Activated T-cell treated with anti-CD3 and anti-CD28 coated beads, Interleukin-2, amount 50 U/mL, for 4 hours (primary cell): ENCODE measurements at regions not wholly inside any gene's neighbourhood (a gene's known extent, or its start where the extent isn't known, plus 50 kb on each side); places are given as distances from the start of the nearest gene placed in this dataset.
"Not testable (repeated sequence)": the region's sequence is repeated elsewhere in the genome, so short reads cannot be mapped to it uniquely, and the experiment has no call there.

Experiments used
- ATAC-seq, 2 donors: fragments of 200-7000 bp; cut with Tn5 transposase; one replicate each; pipeline ENCODE4 v1.10.0; 2021
- DNase-seq: peaks from one replicate; pipeline ENCODE4 v3.0.0-alpha.2; 2020
- H3K27me3 Mint-ChIP-seq: one replicate; pipeline ENCODE4 v1.8.0; 2021; ENCODE audit warnings: low read depth, mixed read lengths
- H3K36me3 Mint-ChIP-seq: one replicate; pipeline ENCODE4 v1.8.0; 2022; ENCODE audit warnings: mixed read lengths; ENCODE audit not compliant: insufficient read depth
- H3K4me1 Mint-ChIP-seq: one replicate; pipeline ENCODE4 v1.8.0; 2021; ENCODE audit warnings: low read depth, mixed read lengths
- H3K4me3 Mint-ChIP-seq: one replicate; pipeline ENCODE4 v1.8.0; 2021; ENCODE audit warnings: mild to moderate bottlenecking, moderate library complexity, mixed read lengths
- H3K9me3 Mint-ChIP-seq: one replicate; pipeline ENCODE4 v1.8.0; 2021; ENCODE audit warnings: mixed read lengths

DNA sequence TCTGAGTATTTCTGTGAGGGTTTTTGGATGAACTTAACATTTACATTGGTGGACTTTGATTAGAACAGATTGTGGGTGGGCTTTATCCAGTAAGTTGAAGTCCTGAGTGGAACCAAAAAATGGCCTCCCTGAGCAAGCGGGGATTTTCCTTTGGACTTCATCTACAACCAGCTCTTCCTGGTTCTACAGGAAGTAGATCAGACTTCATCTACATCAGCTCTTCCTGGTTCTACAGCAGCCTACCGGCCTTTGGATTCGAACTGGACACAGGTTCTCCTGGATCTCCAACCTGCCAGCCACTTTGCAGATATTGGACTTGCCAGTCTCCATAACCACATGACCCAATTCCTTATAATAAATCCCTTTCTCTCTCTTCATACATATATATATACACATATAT lies 79.9 kb upstream of the STK39 start:
- Mint-ChIP-seq H3K4me1 (no peaks in the 10 kb centered on the region), H3K4me3 (no peak overlapping the region), H3K36me3 (peaks cover 6% of the 10 kb centered on the region), H3K9me3 (peaks cover 13% of the 10 kb centered on the region), H3K27me3 (peaks cover 17% of the 10 kb centered on the region)
- DNase-seq (no peak), ATAC-seq (no peak)

DNA sequence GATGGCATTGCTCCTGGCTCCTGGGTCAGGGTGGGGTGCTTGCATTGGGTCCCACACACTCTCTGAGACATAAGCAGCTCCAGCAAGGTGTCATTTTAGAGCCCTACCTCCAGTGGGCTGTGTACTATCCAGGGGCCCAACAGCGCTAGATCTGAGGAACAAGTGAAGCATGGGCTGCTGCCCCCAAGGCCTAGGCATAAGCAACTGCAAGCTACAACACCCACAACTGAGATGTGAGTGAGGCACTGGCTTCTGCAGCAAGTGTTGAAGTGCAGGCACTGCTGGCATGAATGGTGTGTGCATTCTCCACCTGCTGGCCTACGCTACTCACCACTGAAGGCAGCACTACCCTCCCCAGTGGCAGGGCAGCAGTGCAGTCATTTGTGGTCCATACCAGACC lies 81.0 kb upstream of the STK39 start:
- Mint-ChIP-seq H3K27me3 (peaks cover 10% of the 10 kb centered on the region), H3K9me3 (peaks cover 13% of the 10 kb centered on the region), H3K4me1 (no peaks in the 10 kb centered on the region), H3K4me3 (no peak overlapping the region), H3K36me3 (peaks cover 6% of the 10 kb centered on the region)
- ATAC-seq (no peak), DNase-seq (no peak)

GRCh38 chr2:168330624-168331423 lies 83.4 kb upstream of the STK39 start:
- peaks cover 6% of the 10 kb centered on the region for H3K36me3 Mint-ChIP-seq
- H3K27me3 Mint-ChIP-seq, result no peaks in the 10 kb centered on the region
- ATAC-seq (no peak), DNase-seq (no peak)
- H3K4me1 Mint-ChIP-seq, result no peaks in the 10 kb centered on the region
- H3K4me3 Mint-ChIP-seq, result no peak overlapping the region
- peaks cover 13% of the 10 kb centered on the region for H3K9me3 Mint-ChIP-seq

DNA sequence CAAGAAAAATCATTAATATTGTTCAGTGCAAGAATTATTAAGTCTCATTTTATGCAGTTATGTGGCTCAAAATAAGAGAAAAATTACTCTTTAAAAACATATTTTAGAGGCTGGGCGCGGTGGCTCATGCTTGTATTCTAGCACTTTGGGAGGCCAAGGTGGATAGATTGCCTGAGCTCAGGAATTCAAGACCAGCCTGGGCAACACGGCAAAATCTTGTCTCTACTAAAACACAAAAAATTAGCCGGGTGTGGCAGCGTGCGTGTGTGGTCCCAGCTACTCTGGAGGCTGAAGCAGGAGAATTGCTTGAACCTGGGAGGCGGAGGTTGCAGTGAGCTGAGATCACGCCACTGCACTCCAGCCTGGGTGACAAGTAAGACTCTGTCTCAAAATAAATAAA lies 87.9 kb upstream of the STK39 start:
- H3K9me3 Mint-ChIP-seq, DNase-seq, H3K36me3 Mint-ChIP-seq, H3K4me1 Mint-ChIP-seq, H3K4me3 Mint-ChIP-seq, ATAC-seq, H3K27me3 Mint-ChIP-seq: not testable (repeated sequence)

- H3K36me3 Mint-ChIP-seq, result no peaks in the 10 kb centered on the region
- H3K4me1 Mint-ChIP-seq, result peaks cover 6% of the 10 kb centered on the region
- peaks cover 10% of the 10 kb centered on the region for H3K27me3 Mint-ChIP-seq
- H3K9me3 Mint-ChIP-seq, result no peaks in the 10 kb centered on the region
- DNase-seq, result peak; percentile 47
- peak; percentile 80 to 87 for ATAC-seq
- no peak overlapping the region for H3K4me3 Mint-ChIP-seq
Observed at GRCh38 chr2:168336786-168337388, 89.5 kb upstream of the STK39 start.

GRCh38 chr2:168338292-168338691 lies 90.9 kb upstream of the STK39 start:
- DNase-seq (no peak), ATAC-seq (no peak)
- H3K4me1 Mint-ChIP-seq, result peaks cover 6% of the 10 kb centered on the region
- peaks cover 10% of the 10 kb centered on the region for H3K27me3 Mint-ChIP-seq
- H3K4me3 Mint-ChIP-seq, result no peak overlapping the region
- no peaks in the 10 kb centered on the region for H3K36me3 Mint-ChIP-seq
- H3K9me3 Mint-ChIP-seq, result no peaks in the 10 kb centered on the region

GRCh38 chr2:168338803-168339437 lies 91.5 kb upstream of the STK39 start:
- H3K36me3 Mint-ChIP-seq, result no peaks in the 10 kb centered on the region
- ATAC-seq (no peak), DNase-seq (no peak)
- no peaks in the 10 kb centered on the region for H3K9me3 Mint-ChIP-seq
- no peak overlapping the region for H3K4me3 Mint-ChIP-seq
- peaks cover 6% of the 10 kb centered on the region for H3K4me1 Mint-ChIP-seq
- H3K27me3 Mint-ChIP-seq, result peaks cover 10% of the 10 kb centered on the region

DNA sequence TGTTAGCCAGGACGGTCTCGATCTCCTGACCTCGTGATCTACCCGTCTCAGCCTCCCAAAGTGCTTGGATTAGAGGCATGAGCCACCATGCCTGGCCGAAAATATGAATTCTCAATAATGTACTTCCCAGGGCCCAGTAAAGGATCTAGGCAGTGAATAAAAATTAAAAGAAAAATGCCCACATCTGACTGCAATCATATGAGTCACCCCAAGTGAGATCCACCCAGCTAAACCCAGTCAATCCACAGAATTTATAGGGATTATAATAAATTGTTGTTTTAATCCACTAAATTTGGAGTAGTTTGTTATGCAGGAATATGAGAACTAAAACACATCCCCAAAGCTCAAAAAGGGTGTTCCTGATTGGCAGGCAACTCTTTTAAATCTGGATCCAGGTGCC lies 93.5 kb upstream of the STK39 start:
- ATAC-seq (no peak), DNase-seq (no peak)
- Mint-ChIP-seq H3K9me3 (no peaks in the 10 kb centered on the region), H3K4me3 (no peak overlapping the region), H3K36me3 (no peaks in the 10 kb centered on the region), H3K4me1 (peaks cover 6% of the 10 kb centered on the region), H3K27me3 (peaks cover 16% of the 10 kb centered on the region)

- Mint-ChIP-seq H3K4me3 (no peak overlapping the region), H3K36me3 (no peaks in the 10 kb centered on the region), H3K27me3 (peaks cover 17% of the 10 kb centered on the region), H3K4me1 (peaks cover 5% of the 10 kb centered on the region), H3K9me3 (no peaks in the 10 kb centered on the region)
- DNase-seq (no peak), ATAC-seq (no peak)
Observed at GRCh38 chr2:168343586-168343985, 96.2 kb upstream of the STK39 start.

DNA sequence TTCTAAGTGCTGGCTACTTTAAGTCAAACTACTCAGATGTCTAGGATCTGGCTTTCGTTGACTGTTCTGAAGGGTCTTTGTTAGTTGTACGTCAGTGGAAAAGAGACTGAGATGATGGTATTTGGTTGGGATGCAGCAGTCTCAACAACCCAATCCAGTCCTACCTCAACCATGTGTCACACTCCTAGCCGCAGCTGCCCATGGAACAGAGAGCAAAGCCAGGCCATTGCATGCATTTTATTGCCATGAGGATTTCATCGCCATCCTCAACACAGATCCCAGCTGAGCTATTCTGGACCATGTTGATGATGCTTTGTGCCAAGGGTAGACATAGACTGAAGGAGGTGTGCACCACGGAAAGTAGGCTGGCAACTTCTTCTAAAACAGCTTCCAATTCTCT lies 97.3 kb upstream of the STK39 start:
- no peak overlapping the region for H3K4me3 Mint-ChIP-seq
- H3K27me3 Mint-ChIP-seq, result peaks cover 17% of the 10 kb centered on the region
- H3K4me1 Mint-ChIP-seq, result peaks cover 5% of the 10 kb centered on the region
- H3K36me3 Mint-ChIP-seq, result no peaks in the 10 kb centered on the region
- ATAC-seq (no peak), DNase-seq (no peak)
- H3K9me3 Mint-ChIP-seq, result no peaks in the 10 kb centered on the region

DNA sequence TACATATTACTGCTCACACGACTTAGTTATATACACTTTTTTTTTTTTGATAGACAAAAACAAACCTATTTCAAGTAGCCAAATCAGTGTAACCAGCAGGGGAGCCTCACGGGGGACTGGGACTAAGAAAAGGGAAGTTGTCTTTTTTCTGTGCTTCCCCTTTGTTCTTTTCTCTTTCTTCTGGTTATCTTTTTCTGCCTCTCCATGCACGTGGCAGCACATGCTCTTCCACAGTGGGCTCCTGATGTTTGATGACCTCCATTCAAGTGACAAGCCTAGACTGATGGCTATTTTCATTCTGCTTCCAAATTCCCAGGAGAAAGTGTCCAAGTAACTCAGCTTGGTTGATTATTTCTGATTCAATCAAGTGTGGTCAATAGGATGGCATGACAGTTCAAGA lies 98.2 kb upstream of the STK39 start:
- Mint-ChIP-seq H3K9me3 (no peaks in the 10 kb centered on the region), H3K4me3 (no peak overlapping the region), H3K4me1 (peaks cover 5% of the 10 kb centered on the region), H3K27me3 (peaks cover 17% of the 10 kb centered on the region), H3K36me3 (no peaks in the 10 kb centered on the region)
- DNase-seq (no peak), ATAC-seq (no peak)

DNA sequence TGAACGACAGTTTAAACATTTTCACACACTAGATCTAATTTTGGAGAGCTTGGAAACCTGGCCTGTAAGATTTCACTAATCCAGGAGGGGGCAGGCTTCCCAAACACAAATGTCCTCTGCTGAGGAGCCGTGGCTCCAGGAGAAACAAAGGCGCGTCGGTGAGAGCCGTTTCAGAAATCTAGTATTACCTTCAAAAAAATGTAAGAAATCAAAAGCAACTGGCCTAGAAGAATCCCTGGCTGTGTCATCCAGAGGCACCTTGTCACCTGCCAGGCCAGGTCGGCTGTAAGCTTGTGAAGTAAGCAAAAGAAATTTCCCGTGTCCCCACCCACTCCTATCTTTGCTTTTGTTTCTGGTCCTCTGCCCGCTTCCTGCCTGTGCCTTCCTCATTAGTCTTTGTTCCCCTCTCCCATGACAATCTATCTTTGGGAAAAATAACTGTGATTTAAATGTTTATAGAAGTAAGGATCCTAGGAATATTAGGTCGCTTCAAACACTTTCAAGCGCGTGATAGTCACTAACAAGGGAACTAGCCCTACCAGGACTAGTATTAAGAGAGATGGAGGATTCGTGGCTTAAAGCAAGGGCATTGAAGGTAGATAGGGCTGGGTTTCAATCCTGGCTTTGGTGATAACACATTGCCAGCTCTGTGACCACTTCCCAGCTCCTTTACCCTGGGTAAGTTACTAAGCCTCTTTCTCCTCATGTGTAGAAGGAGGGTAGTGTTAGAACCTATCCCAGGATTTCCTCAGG lies 99.5 kb upstream of the STK39 start:
- Mint-ChIP-seq H3K27me3 (peaks cover 7% of the 10 kb centered on the region), H3K36me3 (no peaks in the 10 kb centered on the region), H3K4me3 (peak overlapping the region; percentile 78), H3K9me3 (no peaks in the 10 kb centered on the region), H3K4me1 (peaks cover 5% of the 10 kb centered on the region)
- DNase-seq (peak; percentile 60), ATAC-seq (peak; percentile 84 to 91)

GRCh38 chr2:168348076-168348475 lies 100.7 kb upstream of the STK39 start:
- ATAC-seq, result no peak
- H3K9me3 Mint-ChIP-seq, result peaks cover 2% of the 10 kb centered on the region
- no peaks in the 10 kb centered on the region for H3K36me3 Mint-ChIP-seq
- peaks cover 5% of the 10 kb centered on the region for H3K4me1 Mint-ChIP-seq
- DNase-seq, result no peak
- H3K4me3 Mint-ChIP-seq, result no peak overlapping the region
- peaks cover 7% of the 10 kb centered on the region for H3K27me3 Mint-ChIP-seq

DNA sequence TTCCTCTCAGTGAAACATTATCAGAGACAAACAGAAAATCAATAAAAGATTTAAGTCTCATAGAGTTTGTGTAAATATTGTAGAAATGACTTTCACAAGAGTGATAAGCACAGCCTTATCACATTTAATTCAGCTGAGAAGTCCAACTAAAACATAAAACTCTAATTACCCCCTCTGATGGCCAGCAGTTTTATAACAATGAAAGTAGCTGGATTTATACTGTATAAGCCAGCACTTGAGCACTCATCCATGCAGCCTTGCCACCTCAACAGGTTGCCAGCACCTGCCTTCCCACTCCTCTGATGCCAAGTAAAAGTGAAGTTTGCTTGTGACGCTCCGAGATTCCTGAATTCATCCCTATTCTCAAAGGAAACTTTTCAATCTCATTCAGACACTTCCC lies 103.0 kb upstream of the STK39 start:
- H3K36me3 Mint-ChIP-seq, result no peaks in the 10 kb centered on the region
- DNase-seq (no peak), ATAC-seq (no peak)
- H3K4me1 Mint-ChIP-seq, result peaks cover 15% of the 10 kb centered on the region
- no peak overlapping the region for H3K4me3 Mint-ChIP-seq
- peaks cover 6% of the 10 kb centered on the region for H3K27me3 Mint-ChIP-seq
- H3K9me3 Mint-ChIP-seq, result peaks cover 9% of the 10 kb centered on the region
